NCI-H774 (cell line): ENCODE measurements at regions not wholly inside any gene's neighbourhood (a gene's known extent, or its start where the extent isn't known, plus 50 kb on each side); places are given as distances from the start of the nearest gene placed in this dataset.

Experiments
- DNase-seq: peaks from one replicate; lab custom pipeline; 2025; lab: John Stamatoyannopoulos, UW

DNA sequence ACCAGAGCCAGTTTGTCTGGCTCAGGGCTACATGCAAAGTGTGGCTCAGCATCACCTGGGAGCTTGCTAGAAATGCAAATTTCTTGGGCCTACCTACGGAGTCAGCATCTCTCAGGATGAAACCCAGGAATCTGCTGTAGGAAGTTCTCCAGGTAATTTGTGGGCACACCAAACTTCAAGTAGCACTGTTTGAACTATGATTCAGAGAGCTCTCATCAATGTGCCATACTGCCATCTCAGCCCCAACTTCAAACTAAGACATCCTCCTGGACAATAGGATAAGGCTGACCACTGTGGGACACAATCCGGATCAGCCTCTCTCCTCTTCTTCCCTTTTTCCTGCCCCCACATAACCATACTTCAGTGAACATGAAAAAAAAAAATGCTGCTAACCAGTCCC is 374.5 kb downstream of the METTL15 start:
- DNase-seq: no peak

- DNase-seq: no peak
Measured at GRCh38 chr11:28481616-28482480, 373.7 kb downstream of the METTL15 start.

DNA sequence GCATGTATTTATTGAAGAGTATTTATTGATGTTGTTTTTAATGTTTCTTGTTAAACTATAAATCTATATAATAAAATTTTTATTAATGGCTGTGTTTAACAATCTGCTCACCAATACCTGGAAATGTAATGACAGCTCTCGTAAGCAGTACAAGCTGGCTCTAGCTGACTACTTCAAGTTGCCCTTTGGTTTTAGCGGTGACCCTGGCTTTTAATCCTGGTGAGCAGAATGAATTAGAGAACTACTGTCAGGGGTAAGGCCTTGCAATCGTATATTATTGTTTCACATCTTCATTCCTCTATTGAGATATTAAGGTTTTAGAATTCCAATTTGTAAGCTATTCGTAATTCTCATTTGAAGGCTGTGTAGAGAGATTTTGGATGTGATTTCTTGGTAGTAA is 372.2 kb downstream of the METTL15 start:
- no peak for DNase-seq

DNA sequence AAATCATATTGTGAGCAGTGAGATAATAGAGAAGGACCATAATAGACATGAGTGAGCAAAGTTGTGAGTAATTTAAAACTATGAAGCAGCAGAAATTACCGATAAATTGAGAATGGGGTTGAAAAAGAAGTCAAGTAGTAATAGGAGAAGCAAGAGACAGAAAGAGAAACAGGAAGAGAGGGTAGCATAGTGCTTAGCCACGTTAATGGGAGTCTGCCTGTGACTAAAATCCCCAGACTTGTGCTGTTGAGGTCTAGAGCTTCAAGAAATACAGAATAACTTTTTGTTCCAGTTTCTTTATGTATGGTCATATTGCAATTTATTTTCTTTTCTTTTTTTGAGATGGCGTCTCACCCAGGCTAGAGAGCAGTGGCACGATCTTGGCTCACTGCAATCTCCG is 368.7 kb downstream of the METTL15 start:
- DNase-seq: no peak

GRCh38 chr11:28476049-28476448 is 367.9 kb downstream of the METTL15 start:
- no peak for DNase-seq

GRCh38 chr11:28472904-28473303 is 364.7 kb downstream of the METTL15 start:
- no peak for DNase-seq

- no peak for DNase-seq
Measured at GRCh38 chr11:28471537-28471936, 363.3 kb downstream of the METTL15 start.

DNA sequence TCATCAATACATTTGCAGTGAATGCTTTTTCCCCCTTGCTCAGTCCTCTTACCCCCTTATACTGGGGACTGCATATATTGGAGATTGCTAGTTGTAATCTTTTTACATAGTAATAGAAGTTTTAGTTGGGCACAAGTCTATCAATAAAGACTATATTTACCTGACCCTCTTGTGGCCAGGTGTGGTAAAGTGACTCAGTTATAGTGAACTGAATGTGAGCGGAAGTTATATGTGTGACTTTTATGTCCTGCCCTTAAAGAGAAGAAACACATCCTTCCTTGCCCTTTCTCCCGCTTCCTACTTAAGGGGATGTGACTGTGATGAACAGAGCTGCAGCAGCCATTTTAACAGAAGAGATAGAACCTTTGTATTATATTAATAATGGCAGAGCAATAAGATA is 362.0 kb downstream of the METTL15 start:
- DNase-seq: no peak

- DNase-seq: no peak
Measured at GRCh38 chr11:28466506-28466905, 358.3 kb downstream of the METTL15 start.

DNA sequence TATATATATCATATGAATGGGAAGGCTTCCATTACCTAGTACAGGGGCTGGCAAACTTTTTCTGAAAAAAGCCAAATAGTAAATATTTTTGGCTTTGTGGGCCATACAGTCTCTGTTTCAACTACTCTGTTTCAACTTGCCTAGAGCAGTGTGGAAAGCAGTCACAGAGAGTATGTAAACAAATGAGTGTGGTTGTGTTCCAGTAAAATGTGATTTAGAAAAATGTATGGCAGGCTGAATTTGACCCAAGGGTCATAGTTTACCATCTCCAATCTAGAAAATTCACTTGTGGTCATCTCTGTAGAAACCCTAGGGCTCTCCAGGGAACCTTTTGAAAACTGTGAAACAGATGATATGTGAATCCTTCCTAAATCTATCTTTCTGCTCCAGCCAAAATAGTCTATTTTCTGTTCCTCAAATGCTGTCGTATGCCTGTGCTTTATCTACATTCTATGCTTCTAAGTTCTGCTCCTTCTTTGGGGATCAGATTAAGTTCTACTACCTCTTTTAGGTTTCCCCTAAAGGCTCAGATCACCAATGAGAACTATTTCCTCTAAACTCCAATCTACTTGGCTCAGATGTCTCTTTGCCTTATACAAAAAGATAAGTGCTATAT is 356.2 kb downstream of the METTL15 start:
- no peak for DNase-seq

DNA sequence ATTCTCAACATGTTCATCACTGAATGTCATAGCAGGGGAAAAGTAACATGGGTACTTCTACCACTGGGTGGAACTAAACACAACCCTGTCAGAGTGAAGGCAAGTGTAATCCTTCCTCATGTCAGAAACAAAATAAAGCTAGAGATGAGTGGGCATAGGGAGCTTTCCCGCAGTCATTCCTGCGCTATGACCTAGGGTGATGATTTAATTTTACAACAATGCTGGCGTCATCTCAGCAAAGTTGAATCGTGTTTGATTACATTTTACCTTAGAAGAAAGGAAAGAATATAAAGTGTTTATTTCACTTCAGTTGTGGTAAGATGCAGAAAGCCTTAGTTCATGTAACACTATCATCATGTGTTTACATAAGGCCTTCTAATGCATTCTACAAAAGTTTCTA is 355.6 kb downstream of the METTL15 start:
- no peak for DNase-seq

DNA sequence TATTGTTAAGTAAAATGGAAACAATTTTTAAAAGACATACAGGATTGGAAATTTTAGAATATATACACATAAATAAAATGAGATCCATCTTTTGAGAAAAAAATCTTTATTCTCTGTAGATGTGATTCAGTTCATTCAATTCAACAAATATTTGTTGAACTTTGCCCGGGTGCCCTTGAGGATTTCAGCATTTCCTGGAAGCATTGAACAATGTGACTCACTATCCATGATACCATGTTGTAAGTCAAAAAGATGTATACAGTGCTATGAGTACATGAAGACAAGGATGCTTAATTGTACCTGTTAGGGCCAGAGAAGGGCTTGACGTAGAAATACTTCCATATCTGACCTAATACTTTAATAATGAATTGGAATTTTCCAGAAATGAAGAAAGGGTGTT is 353.7 kb downstream of the METTL15 start:
- DNase-seq: no peak

- no peak for DNase-seq
Measured at GRCh38 chr11:28461338-28461737, 353.1 kb downstream of the METTL15 start.

GRCh38 chr11:28460348-28460747 is 352.2 kb downstream of the METTL15 start:
- no peak for DNase-seq

DNA sequence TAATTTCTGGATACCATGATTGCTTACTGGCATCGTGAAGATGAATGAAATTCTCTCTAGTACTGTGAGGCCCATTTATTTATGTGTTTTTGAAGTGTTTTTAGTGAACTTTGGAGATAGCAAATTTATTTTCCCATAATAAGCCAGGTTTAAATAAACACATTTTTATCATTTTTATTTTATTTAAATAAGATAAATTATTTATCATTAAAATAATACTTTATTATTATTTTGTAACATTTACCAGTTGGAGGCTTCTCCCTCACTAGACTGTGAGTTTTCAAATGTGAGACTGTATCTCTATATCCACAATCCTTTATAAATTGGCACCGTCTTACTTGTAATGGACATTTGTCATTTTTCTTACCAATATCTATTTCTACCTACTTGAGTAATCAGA is 351.7 kb downstream of the METTL15 start:
- DNase-seq: no peak

DNA sequence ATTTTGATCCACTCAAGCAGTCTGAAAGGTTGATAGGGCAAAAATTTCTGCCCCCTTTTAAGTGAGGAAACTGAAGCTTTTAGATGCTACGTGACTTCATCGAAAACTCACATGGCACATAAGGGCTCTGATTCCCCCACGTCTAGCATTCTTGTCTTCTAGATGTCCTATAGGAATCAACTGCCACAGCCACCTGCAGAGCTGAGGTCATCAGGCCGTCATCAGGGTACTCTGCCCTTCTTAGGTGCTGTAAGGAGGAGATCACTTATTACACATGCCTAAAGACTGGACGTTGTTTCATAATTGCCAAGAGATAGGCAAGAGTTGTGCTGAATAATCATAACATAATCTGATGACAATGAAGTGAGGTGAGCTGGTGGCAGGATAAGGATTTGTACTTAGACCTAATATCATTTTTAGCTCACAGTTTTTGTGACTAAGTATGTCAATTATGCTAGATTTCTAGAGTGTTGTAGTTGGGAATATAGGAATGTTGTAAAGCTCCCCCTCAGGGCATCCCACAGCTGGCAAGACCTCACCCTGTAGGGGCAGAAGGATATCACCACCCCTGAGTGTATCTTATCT is 349.4 kb downstream of the METTL15 start:
- DNase-seq: no peak

DNA sequence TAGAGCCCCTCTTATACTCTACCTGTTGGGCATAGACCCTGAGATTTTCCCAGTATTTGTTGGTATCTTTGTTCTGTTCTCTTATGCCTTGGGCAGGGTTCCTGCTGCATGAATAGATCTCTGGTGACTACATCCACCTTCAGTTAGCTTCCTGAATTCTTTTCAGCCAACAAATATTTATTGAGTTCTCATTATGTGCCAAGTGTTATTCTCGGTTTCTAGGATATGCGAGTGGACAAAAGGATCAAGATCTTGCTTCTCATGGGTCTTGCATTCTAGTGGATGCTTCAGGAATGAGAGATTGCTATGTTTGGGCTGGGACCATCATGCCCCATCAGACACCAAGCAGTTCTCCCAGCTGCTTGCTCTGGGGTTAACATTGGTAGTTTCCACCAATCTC is 340.0 kb downstream of the METTL15 start:
- DNase-seq: no peak

GRCh38 chr11:28447226-28447625 is 339.0 kb downstream of the METTL15 start:
- DNase-seq: no peak

DNA sequence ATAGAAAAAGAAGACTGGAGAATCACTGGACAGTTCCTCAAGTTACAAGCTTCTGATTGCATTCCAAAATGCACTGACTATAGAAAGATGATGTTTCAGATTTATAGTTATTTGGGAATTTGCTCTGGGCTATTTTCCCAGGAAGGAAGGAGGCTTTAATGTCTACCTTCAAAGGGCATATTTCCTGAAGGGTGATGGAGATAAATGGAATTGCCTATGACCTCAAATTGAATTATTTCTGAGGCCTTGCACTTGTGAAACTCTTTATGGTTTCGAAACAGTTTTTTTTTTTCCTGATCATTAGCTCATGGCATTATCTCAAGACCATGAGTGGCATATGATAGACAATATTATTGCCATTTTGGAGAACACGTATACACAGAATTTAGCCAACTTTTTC is 333.9 kb downstream of the METTL15 start:
- DNase-seq: no peak

DNA sequence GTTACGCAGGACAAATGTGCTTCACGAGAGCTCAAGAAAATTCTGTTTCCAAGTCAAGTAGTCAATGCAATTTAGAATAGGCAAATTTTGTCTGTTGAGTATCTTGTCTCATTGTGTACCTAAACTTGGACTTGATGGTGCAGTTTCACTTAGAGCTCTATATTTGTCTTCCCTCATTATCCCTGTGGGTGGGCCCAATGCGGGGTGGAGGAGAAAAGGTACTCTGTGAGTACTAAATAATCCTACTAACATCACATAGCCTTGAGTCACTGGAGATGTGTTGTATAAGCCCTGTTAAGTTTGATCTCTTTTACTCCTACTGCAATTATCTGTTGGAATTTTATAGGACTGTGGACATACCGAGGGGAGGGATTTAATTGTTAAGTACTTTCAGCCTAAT is 331.2 kb downstream of the METTL15 start:
- no peak for DNase-seq

DNA sequence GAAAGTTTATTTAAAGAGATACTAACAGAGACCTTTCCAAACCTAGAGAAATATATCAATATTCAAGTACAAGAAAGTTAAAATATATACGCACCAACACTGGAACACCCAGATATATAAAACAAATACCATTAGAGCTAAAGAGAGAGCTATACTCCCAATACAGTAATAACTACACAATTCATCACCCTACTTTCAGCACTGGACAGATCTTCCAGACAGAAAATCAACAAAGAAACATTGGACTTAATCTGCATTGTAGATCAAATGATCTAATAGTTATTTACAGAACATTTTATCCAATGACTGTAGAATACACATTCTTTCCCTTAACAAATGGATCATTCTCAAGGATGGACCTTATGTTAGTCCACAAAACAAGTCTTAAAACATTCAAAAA is 311.9 kb downstream of the METTL15 start:
- DNase-seq: no peak

GRCh38 chr11:28417601-28418323 is 309.6 kb downstream of the METTL15 start:
- DNase-seq: no peak

- no peak for DNase-seq
Measured at GRCh38 chr11:28412029-28412428, 303.8 kb downstream of the METTL15 start.
